ENCODE measurements at regions not wholly inside any gene's neighbourhood (a gene's known extent, or its start where the extent isn't known, plus 50 kb on each side); places are given as distances from the start of the nearest gene placed in this dataset.

DNA sequence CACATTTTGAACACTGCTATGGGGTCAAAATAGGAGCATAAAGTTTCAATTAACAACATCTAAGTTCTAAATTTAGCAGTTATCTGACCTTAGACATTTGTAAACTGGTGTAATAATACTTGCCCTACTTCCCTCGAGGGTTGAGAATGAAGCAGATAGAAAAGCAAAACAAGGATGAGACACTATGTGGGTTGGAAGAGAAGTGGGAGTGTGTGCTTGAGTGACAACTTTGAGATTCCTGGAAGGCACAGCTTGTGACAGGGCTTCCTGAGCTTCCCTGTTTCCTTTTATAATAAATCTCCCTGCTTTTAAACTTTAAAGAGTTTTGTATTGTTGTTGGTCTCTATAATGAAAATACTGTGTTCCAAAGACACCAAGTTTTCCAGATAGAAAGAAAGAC lies 128.6 kb upstream of the CHST9 start:
- WGBS, 2 experiments (ENCODE audit: extremely low coverage in 2 of 2, insufficient read length in 1 of 2), result no CpG with 5 or more reads among the region's 1 CpG
- Histone ChIP-seq H2BK15ac (ENCODE audit: low read depth, low read length) (no peak overlapping the region), H2BK5ac (ENCODE audit: low read depth, low read length, poor library complexity, severe bottlenecking) (no peak overlapping the region), H2BK120ac (ENCODE audit: low read depth, low read length) (no peak overlapping the region), H4K8ac (ENCODE audit: low read depth in 2 of 2, low read length in 2 of 2) (no peak overlapping the region), H2AFZ (replicated peaks; ENCODE audit: low read length, poor library complexity) (no peak overlapping the region), H3K4me1 (ENCODE audit: control insufficient read depth, insufficient read depth, low read length) (no peaks in the 10 kb centered on the region), H2BK20ac (ENCODE audit: low read depth, low read length) (no peak overlapping the region), H4K20me1 (ENCODE audit: insufficient read depth, low read length) (no peaks in the 10 kb centered on the region), H3K56ac (ENCODE audit: extremely low read depth, insufficient read depth, low read length) (no peak overlapping the region), H3K4ac (ENCODE audit: low read depth, low read length) (no peak overlapping the region), H3K4me2 (ENCODE audit: low read depth, low read length) (no peak overlapping the region), H3K14ac (replicated peaks; ENCODE audit: low read depth, low read length) (no peak overlapping the region), H4K91ac (ENCODE audit: insufficient read depth, low read depth, low read length) (no peak overlapping the region), H3K27me3 (ENCODE audit: control insufficient read depth, insufficient read depth, low read length) (no peaks in the 10 kb centered on the region), H3K23ac (ENCODE audit: low read depth, low read length) (no peak overlapping the region), H2AK9ac (replicated peaks; ENCODE audit: low read depth, low read length, poor library complexity) (no peak overlapping the region), H2AK5ac (ENCODE audit: low read depth, low read length) (no peak overlapping the region), H3K79me1 (ENCODE audit: low read depth in 1 of 2, low read length in 2 of 2) (no peaks in the 10 kb centered on the region), H4K5ac (ENCODE audit: low read depth, low read length) (no peak overlapping the region), H3K27ac (ENCODE audit: insufficient read depth, low read length) (no peak overlapping the region), H3K9me3 (ENCODE audit: control insufficient read depth, insufficient read depth, low read length) (peaks cover 2% of the 10 kb centered on the region; the same call in 1 of the 2 replicates), H3K9me1 (ENCODE audit: insufficient read depth, low read length) (no peaks in the 10 kb centered on the region), H3K36me3 (ENCODE audit: control insufficient read depth, insufficient read depth, low read length) (no peaks in the 10 kb centered on the region), H3K18ac (ENCODE audit: low read depth, low read length) (no peak overlapping the region), H3K9ac (ENCODE audit: low read depth, low read length) (no peak overlapping the region), H3K4me3 (ENCODE audit: insufficient read depth, low read depth, low read length) (no peak overlapping the region)
- ChIA-PET CTCF (no interaction called here), POLR2A (ENCODE audit: unreplicated experiment) (no interaction called here)
- dilution Hi-C loops (cut with HindIII; ENCODE audit: low sequenced_read_pairs, unreplicated experiment), result no loop called here
- DNase-seq, result no peak
- ATAC-seq (ENCODE audit: low read depth), result no peak
- in situ Hi-C loops (cut with MboI; ENCODE audit: low sequenced_read_pairs), result no loop called here
- intact Hi-C loops (cut with micrococcal nuclease), result no loop called here
- BruUV-seq (replicated peaks), result no TSS peak
- no peak for TF ChIP-seq MAFK (IDR thresholded peaks at IDR 0.05; ENCODE audit: low read depth, low read length)
